ENCODE measurements at regions not wholly inside any gene's neighbourhood (a gene's known extent, or its start where the extent isn't known, plus 50 kb on each side); places are given as distances from the start of the nearest gene placed in this dataset.

DNA sequence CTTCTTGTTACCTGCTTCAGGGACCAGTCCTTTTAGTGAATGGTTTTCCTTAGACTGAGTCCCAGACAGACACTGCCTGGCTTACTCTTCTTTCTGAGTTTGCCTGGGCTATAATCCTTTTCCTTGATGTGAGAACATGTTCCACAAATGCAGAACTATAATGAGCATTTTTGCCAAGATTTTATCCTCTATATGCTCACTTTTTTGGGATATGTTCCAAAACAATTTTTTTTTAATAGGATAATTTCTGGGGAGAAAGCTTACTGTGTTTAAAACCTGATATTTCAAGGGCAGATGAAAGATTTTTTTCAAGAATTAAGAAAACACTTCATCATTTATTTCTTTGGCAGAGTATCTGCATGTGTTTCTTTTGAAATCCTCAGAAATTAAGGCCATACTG is 110.0 kb upstream of the TENM4 start:
- no peak for TF ChIP-seq ZNF274 (IDR thresholded peaks at IDR 0.05; ENCODE audit: low read depth, low read length)
- no peak for TF ChIP-seq YY1 (IDR thresholded peaks at IDR 0.05; ENCODE audit: insufficient read depth, insufficient read length)
